Suppressor macrophage (primary cell): ENCODE measurements at regions not wholly inside any gene's neighbourhood (a gene's known extent, or its start where the extent isn't known, plus 50 kb on each side); places are given as distances from the start of the nearest gene placed in this dataset.

Experiments
- DNase-seq, 4 experiments: peaks; one replicate each; pipeline ENCODE4 v3.0.0-alpha.2; 2020 to 2022

DNA sequence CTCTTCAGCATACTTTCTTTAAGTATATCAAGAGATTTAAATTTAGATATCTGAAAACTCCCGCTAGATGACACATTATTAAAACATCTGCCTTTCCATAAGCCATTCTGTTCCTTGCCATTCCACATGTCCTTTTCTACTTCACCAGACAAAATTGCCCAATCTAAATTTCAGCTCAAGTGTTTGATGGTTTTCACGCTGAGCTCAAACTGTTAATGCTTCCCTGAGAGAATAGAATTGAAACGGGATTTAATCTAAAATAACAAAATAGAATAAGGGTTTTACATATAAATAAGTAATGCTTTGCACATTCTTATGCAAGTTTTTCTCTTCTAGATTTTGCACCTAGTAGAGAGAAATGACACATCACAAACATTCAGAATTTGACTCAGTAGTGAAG lies 764.5 kb upstream of the TENM3 start:
- no peak for DNase-seq

DNA sequence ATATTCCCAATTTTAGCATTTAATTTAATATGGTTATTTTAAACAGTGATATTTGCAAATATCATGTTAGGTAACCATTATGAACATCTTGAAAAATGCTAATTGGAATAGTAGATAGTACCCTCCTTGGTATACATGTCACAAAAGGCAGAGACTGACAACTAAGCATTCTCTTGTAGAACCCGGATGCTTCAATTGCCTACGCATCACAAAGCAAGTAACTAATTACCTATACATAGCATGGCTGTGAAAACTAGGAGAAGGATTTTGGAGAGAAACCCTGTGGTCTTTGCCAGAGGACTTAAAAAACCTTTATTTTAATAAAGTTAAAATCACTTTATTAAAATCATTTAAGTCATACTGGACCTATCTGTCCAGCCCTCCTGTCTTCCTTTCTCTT lies 764.1 kb upstream of the TENM3 start:
- DNase-seq = no peak

DNA sequence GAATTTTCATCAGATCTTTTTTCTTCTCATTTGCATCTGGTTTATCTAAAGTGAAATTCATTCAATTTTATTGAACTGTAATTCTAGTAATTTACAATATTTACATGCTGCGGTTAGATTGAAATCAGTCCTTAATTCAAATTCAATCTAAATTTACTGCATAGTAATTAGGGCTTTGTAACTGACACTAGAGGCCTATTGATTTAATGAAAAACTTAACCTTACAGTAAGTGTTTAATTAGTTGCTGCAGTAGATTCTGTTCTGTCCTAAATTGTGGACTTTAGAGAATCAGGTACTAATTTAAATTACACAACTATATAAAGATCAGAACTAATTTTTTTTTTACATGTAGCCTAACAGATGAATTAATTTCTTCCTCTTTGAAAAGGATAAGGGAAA lies 758.8 kb upstream of the TENM3 start:
- no peak for DNase-seq

DNA sequence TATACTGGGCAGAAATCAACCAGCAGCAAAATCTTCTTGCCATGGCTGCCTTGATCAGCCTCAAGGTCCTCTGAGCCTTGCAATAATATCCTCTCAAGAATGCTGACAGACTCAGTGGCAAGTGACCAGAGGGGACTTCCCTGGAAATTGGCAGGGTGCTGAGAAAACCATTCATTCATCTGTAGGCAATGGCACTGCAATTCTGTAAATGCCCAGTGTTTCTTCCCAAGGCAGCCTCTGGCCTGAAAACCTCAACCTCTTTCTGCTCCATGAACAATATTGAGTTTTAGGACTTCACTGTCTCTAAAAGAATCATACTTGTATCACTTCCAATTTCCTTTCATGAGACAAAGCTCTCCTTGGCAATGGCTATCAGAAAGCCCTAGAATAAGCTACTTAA lies 754.3 kb upstream of the TENM3 start:
- no peak for DNase-seq

DNA sequence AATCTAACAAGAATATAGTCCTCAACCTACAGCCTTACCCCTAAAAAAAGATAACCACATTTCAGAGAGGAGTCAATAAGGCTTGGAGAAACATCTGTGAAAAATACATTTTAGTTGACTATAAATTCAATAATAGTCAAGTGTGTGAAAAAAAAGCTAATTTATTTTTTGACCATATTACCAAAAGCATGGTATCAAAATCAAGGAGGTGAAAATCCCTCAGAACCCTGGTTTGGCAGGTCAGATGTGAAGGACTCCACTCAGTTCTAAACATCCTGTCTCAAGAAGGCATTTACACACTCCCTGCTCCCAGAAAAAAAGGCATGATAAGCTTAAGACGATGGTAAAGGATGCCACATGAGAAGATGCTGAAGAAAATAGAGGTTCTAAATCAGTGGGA lies 745.1 kb upstream of the TENM3 start:
- DNase-seq = no peak

DNA sequence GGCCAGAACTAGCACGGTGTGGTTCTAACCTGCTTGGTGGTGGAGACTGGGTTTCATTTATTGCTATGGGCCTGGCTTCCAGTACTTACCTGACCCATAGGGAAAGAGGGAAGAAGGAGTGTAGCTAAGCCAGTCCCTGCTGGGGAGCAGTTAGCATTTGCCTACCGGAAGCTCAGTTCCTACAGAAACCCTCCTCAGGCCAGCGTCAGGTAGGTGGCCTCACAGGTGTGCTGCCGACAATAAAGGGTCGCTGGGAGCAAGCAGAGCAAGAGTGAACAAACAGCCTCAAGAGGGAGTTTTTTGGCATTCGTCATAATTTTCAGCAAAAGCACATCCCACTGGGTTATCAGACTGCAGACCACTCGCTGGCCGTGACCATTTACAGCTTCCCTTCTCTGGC lies 740.6 kb upstream of the TENM3 start:
- DNase-seq = no peak

DNA sequence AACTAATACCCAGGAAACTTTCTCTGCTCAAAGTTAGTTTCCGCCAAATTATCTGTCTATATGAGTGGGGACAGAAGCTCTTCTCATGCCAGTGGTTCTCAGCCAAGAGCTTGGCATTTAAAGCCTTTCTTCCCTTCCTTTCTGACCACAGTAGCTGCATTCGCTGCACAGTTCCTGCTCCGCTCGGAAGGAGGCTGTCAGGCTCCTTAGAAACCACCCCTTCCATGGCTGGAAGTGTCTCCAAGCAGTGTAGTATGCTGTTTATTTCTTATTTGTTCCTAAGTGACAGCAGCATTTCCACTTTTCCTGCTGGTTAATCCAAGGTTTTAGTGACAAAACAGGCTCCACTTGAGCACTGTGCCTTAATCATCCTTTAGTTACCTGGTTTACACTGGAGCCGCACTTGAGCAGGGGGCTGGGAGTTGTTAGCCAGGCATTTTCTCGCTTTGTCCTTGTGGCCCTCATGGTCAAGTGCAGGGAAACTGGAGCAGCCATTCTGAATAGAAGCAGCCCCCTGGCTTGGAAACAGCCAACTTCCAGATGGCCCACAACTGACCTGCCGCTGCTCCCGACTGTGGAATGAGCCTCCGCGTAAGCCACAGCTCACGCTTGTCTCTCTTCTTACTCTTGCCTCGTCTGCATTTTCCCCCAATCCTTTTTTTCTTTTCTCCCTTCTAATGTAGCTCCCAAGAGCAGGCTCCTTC lies 739.4 kb upstream of the TENM3 start:
- no peak for DNase-seq

DNA sequence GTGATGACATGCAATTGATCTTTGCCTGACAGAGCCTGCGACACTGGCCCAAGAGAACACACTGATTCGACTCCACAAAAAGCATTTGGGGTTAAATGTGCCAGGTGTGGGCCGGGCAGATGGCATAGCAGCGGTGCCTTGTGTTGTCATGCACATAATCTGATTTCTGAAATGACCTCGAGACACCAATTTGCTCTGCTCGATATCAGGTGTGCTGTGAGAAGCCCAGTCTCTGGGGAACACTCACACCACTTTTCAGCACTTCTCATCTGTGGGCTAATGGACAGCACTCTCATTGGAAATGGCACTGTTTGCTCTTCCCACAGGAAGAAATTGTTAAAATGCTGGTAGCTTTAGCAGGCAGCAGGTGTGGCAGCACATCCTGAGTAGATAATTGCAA lies 738.3 kb upstream of the TENM3 start:
- no peak for DNase-seq

DNA sequence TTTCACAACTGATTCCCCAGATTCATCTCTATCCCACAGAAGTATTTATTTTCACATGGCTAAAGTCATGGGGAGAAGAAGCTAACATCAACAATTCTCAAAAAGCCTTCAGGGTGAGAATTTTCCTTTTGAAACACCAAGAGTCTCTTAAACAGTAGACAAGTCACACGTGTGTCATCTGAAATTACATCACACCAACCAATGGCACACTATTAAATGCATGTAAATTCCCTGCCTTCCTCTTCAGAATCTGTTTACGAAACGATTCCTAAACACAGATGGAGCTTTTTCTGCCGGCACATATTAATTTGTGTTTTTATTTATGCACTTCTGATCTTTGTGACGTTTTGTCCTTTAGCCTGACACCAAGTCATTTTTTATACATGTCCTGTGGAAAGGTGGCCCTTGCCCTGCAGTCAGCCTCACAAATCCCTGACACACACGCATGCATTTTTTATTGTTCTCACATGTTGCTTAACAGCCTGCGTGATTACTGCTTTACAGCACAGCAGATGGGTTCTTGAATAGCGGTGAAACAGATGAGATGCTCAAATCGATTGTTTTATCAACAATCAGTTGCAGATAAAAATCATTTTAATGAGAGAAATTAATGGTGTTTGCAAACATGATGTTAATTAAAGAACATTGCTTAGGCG lies 735.9 kb upstream of the TENM3 start:
- DNase-seq = no peak

DNA sequence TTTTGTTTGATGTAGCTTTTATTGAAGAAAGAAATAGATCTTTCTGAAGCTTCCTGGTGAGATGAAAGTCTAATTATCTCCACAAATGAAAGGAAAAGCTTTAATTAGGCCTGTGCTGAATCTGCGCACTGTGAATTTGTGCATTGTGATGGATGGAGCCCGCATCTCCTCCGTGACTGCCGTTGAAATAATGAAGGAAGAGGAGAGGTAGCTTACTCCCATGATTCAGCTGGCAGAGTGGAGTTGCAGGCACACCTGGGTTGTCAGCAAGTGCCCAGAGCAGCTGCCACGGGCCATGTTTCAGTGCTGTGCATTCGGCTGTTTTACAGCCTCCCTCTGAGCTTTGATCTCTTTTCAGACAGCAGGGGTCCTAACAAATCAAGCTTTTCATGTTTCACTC lies 735.3 kb upstream of the TENM3 start:
- no peak for DNase-seq

DNA sequence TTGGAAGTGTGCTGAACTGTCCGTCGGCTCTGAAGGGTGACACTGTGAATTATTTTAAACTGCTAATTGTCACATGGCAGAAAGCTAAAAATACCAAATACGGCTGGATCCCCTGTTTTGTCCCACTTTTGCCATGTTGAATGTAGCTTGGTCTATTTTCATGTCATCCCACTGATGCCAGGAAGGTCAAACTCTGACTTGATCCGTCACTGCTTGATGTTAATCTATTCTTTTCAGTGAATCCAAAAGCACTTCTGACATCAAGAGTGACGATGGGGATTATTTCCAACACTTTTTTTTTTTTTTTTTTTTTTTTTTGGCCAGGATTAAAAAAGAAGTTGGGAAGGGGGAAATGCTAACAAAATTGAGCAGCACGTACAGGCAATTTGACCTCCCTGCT lies 734.6 kb upstream of the TENM3 start:
- no peak for DNase-seq

DNA sequence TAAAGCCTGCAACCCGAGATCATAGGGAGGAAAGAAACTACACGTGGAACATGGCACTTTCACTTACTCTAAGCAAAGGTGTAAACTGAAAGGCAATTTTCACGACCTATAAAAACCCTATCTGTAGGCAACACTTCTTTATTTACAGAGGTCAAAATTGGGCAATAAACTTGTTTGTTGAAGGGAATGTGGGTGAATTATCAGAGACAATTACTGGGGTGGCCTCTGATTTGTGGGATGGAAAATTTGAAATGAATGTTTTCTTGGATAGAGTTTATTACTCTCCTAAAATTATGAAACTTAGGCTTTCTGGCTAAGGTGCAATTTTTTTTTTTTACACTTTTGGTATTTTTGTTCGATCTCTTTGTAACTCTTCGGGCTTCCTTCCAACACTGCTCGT lies 734.1 kb upstream of the TENM3 start:
- DNase-seq = no peak

DNA sequence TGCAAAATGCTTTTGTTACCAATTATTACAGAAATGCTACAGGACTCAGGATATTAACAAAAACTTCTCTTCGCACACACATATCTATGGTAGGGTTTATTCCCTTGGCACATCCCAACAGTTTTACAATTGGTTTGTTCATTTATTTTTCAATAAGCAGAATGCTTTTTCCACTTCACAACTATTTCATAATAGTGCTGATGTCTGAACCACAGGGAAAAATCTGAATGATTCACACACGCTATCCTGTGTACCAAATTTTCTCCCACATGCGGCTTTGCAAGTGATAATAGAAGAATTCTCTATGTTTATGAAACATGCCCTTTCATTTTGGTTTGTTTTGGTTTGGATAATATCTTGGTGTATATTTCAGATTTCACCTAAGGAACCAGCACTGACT lies 725.7 kb upstream of the TENM3 start:
- no peak for DNase-seq

DNA sequence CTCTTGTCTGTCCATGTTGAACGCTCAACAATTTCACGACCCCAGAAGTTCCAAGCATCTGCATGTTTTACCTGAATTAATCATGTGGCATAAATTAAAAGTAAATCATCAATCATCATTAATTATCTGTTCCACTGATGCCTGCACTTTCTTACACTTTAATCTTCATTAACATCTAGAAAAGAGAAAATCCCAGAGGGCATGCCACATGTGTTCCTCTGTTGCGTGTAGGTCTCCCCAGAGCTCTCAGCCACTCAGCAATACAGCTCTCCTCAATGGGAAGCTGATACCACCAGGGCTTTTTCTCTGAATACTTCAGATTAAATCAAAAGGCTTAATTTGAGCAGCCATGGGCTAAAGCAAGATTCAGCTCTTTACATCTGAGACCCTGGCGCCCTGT lies 722.4 kb upstream of the TENM3 start:
- DNase-seq = no peak

DNA sequence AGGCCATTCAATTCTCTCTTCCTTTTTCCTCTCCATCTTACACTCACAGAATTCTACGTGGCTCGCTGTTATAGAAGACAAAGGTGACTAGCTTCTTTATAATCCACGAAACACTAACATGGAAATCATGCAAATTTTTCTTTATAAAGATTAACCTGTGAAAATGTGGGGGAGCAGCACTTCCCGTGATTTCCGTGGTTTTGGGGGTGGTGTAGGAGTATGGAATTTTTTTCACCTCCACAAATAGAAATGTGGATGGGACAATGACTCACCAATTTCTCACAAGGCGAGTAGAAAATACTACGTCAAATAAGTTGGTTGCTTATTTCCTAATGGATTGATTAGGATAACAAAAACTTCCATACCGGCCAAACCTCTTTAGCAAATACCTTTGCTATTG lies 719.2 kb upstream of the TENM3 start:
- DNase-seq = no peak

DNA sequence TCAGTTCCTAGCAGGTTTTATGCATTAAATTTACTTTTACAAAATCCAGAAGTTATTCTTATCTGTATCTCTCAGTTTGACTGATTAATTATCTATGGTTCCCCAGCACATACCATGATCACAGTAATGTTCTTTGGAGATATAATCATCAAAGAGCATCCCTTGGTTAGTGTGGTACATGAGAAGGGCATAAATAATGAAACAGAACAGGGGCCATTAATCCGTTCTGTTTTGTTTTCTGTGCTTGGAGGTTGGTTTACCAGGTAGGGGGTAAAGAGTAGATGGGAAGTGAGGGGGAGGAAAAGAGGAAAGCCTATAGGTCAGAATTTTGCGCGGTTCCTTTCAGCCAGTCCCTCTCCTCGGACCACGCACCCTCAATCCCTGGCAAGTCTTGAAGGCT lies 718.7 kb upstream of the TENM3 start:
- no peak for DNase-seq

DNA sequence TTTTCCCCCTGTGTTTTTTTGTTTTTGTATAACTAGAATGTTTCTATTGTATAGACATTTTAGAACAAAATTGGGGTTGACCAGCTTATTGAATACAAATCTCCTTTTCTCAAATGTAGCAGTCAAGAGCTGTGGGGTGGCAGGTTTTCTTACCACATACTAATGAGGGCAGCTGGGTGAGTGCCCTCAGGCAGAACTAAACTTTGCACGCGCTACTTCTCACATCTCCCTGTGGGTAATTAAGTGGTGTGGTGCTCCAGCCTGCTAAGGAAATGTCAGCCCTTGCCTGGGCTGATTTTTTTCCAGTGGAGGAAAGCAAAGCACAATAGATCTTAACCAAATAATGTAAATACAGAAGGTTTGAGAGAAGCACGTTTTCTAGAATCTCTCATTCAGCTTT lies 717.6 kb upstream of the TENM3 start:
- no peak for DNase-seq

DNA sequence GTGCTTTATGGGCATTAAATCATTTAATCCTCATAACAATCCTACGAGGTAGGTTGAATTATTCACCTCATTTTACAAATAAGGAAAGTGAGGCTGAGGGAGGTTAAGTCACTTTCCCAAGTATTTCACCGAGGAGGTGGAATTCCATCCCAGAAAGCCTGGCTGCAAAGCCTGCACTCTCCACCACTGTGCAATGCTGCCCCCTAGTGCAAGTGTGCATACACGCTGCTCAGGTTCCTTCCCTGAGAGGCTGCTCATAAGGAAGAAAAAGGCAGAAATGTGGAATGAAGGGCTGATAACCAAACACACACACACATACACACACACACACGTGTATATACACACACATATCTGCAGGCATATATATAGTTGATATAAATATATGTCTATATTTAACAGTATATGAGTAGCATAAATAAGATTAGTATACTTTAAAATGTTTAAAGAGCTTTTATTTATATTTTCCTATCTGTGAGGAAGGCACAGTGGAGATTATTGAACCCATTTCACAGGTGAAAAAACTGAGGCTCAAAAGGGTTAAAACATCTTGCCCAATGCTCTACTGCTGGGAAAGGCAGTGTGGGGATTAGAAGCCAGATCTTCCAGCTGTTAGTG lies 714.5 kb upstream of the TENM3 start:
- peak; percentile 61 to 77 (median 70) for DNase-seq

DNA sequence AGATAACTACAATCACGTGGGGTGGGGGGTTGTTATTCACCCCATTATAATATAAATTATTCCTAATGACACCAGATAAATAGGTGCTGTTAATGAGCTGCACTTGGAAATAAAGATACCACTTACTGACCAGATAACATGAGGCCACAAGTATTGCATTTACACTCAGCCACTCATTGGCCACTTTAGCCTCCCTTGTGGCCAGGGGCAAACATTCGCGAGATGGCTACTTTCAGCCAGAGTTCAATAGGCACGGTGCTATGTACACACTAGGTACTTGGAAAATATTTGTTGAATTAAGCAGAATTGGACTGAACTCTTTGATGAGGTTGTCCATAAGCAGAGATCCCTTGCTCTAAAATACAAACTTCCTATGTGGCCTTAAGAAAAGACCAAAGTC lies 713.7 kb upstream of the TENM3 start:
- DNase-seq = no peak

DNA sequence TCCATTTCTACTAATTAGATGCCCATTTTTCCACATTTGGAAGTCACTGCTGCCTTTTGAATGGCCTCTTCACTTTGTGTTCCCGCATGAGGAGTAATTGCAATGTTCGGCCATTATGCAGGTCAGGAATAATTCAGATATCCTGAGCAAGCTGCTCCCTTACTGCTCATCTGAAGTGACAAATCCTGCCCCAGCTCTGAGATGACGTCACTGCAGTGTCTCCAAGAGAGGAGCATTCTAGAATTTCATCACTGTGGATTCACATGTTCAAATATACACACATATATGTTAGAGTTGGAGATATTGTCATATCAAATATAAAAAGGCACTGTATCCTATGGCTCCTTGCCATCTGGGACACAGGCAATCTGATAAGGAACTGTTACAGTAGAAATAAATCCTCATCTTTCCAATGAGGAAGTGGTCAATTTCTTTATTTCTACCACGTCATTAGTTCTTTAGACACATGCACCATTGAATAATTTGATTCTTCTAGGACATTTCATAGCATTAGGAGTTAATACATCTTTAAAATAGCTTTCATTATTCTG lies 706.9 kb upstream of the TENM3 start:
- DNase-seq = no peak

DNA sequence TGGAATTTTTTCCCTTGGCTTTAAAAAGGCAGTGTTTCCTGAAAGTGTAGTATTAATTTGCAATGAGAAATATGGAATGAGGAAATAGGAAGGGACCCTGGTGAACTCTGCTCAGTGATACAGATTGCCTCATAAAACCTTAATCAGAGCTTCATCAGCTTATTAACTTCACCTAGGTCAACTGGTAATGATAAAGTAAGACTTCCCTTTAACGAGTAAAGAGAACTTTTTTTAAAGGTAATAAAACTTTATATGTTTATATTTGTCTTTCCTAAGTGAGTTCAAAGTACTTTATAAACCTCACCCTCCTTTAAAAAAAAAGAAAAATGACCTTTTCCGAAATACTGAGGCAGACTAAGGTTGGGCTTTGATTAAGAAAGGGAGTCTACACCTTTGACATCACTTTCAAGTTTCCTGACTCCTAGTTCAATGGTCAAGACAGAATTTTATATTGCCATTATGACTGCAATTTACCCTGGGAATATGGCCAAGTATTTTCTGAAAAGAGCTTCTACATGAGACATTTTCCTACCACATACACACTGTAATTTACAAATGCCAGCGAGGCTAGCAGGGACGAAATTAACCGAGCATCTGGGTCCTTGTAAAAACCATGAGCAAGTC lies 706.3 kb upstream of the TENM3 start:
- DNase-seq = no peak

DNA sequence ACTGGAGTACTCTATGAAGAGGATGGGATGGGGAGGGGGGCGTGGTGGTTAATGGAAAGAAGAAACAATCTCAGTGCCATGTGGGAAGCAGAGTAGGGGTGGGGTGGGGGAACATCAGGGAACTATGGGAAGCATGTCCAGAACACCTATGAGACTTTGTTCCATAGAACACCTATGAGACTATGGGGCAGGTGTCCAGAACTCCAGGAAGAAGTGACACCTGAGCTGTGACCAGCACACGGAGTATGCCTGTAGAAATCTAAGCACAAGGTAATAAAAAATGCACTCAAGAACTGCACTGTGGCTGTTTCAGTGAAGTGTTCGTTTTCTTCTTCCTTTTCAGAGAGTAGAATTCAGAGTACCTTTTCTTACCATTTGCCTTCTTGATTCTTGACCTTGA lies 704.8 kb upstream of the TENM3 start:
- no peak for DNase-seq

DNA sequence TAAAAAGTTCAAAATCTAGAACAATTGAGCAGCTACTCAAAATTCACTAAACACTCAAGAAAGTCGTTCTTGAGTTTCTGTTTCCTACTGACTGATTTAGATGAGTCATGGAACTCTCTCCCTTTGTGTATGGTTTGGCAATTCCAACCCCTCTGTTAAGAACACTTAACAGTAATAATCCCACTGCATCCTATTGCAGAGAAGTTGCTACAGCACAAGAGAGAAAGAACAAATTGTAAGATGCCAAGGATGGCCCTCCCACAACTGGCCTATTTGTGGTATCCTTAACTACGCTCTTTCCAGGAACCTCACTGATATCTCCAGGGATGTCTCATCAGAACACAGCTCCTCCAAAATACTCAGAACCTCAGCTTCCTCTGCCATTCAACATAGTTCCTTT lies 701.8 kb upstream of the TENM3 start:
- DNase-seq = no peak
